ENCODE measurements at regions not wholly inside any gene's neighbourhood (a gene's known extent, or its start where the extent isn't known, plus 50 kb on each side); places are given as distances from the start of the nearest gene placed in this dataset.

DNA sequence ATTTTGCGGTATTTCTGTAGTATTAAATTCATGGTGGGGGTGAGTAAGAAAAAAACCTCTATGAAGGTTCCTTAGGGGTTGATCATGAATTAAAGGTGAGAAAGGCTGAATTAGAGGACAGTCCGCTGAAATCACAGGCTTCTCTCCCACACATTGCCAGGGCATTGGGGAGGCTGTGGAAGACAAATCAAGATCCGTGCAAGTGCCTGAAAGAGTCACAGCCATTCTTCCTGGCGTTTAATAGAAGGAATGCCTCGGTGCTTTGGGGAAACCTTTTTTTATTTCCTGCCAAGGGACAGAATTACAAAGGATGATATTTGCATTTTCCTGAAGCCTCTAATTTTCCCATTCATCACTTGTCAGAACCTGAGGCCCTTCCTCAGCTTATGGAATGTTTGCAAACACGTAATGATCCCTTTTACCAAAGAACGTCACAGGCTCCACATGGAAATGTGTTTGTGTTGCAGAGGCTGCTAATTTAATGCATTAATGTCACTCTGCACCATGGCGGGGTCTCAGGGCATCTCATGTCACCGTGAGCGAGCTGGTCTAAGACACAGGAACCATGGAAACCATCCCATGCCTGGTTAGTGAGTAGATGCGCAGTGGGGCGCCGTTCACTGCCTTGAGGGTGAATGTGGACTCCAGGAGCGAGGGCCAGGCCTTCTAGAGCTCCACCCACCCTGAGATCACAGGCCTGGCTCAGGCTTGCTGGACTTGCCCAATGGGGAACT is 185.9 kb upstream of the SULF2 start:
- H3K4me1 ChIP-seq (ENCODE audit: control insufficient read depth in 2 of 3, insufficient read depth in 2 of 3, low read depth in 1 of 3, low read length in 3 of 3), result no peaks in the 10 kb centered on the region
- DNase-seq (peak in 1 of 5 donors; percentile 58), FAIRE-seq (no peak)
- no peak overlapping the region for H3K4me3 ChIP-seq (ENCODE audit: low read length in 3 of 3)
- H3K9ac ChIP-seq (ENCODE audit: low read length in 3 of 3), result no peak overlapping the region
- no peaks in the 10 kb centered on the region for H3K9me3 ChIP-seq (ENCODE audit: control insufficient read depth in 2 of 3, insufficient read depth in 1 of 3, low read length in 3 of 3)
- intact Hi-C loops (cut with DNase I), result no loop called here
- H3K36me3 ChIP-seq (ENCODE audit: control insufficient read depth in 2 of 3, insufficient read depth in 3 of 3, low read length in 3 of 3), result no peaks in the 10 kb centered on the region
- no peak overlapping the region for H3K27ac ChIP-seq (ENCODE audit: low read depth in 2 of 2, low read length in 2 of 2)
- H3K27me3 ChIP-seq (ENCODE audit: control insufficient read depth, insufficient read depth, low read length), result no peaks in the 10 kb centered on the region
- TF ChIP-seq, protein P1, sequence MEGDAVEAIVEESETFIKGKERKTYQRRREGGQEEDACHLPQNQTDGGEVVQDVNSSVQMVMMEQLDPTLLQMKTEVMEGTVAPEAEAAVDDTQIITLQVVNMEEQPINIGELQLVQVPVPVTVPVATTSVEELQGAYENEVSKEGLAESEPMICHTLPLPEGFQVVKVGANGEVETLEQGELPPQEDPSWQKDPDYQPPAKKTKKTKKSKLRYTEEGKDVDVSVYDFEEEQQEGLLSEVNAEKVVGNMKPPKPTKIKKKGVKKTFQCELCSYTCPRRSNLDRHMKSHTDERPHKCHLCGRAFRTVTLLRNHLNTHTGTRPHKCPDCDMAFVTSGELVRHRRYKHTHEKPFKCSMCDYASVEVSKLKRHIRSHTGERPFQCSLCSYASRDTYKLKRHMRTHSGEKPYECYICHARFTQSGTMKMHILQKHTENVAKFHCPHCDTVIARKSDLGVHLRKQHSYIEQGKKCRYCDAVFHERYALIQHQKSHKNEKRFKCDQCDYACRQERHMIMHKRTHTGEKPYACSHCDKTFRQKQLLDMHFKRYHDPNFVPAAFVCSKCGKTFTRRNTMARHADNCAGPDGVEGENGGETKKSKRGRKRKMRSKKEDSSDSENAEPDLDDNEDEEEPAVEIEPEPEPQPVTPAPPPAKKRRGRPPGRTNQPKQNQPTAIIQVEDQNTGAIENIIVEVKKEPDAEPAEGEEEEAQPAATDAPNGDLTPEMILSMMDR (IDR thresholded peaks at IDR 0.05; ENCODE audit: borderline replicate concordance, extremely low read depth, insufficient read depth), result no peak

DNA sequence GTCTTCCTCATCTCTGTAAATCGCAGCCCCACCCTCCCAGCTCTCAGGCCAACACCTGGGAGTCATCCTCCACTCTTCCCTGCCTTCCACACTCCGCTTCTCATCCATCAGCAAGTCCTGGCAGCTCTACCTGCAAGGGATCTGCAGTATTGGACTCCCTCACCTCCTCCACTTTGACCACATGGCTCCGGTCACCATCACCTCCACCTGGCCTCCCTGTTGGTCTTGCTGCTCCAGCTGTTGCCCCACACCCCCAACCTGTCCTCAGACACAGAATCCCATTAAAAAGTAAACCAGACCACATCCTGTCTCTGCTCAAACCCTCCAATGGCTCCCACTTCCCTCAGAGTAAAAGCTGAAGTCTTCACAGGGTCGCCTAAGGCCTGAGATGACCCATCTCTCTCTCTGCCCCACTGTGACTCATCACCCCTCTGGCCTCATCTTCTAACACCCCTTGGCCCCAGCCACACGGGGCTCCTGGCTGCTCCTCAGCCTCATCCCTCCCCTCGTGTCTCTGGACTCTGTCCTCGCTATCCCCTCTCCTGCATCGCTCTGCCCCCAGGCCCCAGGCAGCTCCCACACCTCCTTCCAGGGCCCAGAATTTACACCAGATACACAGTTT is 185.1 kb upstream of the SULF2 start:
- Histone ChIP-seq H3K36me3 (ENCODE audit: control insufficient read depth in 2 of 3, insufficient read depth in 3 of 3, low read length in 3 of 3) (no peaks in the 10 kb centered on the region), H3K27me3 (ENCODE audit: control insufficient read depth, insufficient read depth, low read length) (no peaks in the 10 kb centered on the region), H3K4me3 (ENCODE audit: low read length in 3 of 3) (no peak overlapping the region), H3K27ac (ENCODE audit: low read depth in 2 of 2, low read length in 2 of 2) (no peak overlapping the region), H3K9me3 (ENCODE audit: control insufficient read depth in 2 of 3, insufficient read depth in 1 of 3, low read length in 3 of 3) (no peaks in the 10 kb centered on the region), H3K4me1 (ENCODE audit: control insufficient read depth in 2 of 3, insufficient read depth in 2 of 3, low read depth in 1 of 3, low read length in 3 of 3) (no peaks in the 10 kb centered on the region), H3K9ac (ENCODE audit: low read length in 3 of 3) (no peak overlapping the region)
- TF ChIP-seq, protein P1 (IDR thresholded peaks at IDR 0.05; ENCODE audit: borderline replicate concordance, extremely low read depth, insufficient read depth), result no peak
- peak in 1 of 5 donors; percentile 42 for DNase-seq
- no peak for FAIRE-seq
- intact Hi-C loops (cut with DNase I), result no loop called here

DNA sequence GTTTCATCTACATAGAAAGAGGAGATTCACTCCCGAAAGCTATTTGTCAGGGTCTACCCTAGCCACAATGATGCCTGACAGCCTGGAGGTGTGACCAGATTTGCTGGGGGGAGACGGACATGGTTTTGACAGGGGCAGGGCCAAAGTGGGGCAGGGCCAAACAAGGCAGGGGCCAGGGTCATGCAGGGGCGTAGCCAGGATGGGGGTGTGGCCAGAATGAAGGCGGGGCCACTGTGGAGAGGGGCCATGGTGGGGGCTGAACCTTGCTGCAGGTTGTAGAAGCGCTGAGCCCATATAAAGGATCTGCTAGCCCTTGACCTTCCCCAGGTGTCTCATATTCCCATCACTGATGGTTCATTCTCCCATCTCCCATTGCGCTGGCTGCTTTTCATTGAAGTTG is 184.1 kb upstream of the SULF2 start:
- Histone ChIP-seq H3K9ac (ENCODE audit: low read length in 3 of 3) (no peak overlapping the region), H3K4me3 (ENCODE audit: low read length in 3 of 3) (no peak overlapping the region), H3K36me3 (ENCODE audit: control insufficient read depth in 2 of 3, insufficient read depth in 3 of 3, low read length in 3 of 3) (no peaks in the 10 kb centered on the region), H3K27me3 (ENCODE audit: control insufficient read depth, insufficient read depth, low read length) (no peaks in the 10 kb centered on the region), H3K4me1 (ENCODE audit: control insufficient read depth in 2 of 3, insufficient read depth in 2 of 3, low read depth in 1 of 3, low read length in 3 of 3) (no peaks in the 10 kb centered on the region), H3K27ac (ENCODE audit: low read depth in 2 of 2, low read length in 2 of 2) (no peak overlapping the region), H3K9me3 (ENCODE audit: control insufficient read depth in 2 of 3, insufficient read depth in 1 of 3, low read length in 3 of 3) (no peaks in the 10 kb centered on the region)
- TF ChIP-seq, protein P1 (IDR thresholded peaks at IDR 0.05; ENCODE audit: borderline replicate concordance, extremely low read depth, insufficient read depth), result no peak
- intact Hi-C loops (cut with DNase I), result no loop called here
- FAIRE-seq (no peak), DNase-seq (no peak)
